CD4-positive, alpha-beta T cell treated with Interleukin-4 for 1 hour (primary cell): ENCODE measurements at regions not wholly inside any gene's neighbourhood (a gene's known extent, or its start where the extent isn't known, plus 50 kb on each side); places are given as distances from the start of the nearest gene placed in this dataset.
"Not testable (repeated sequence)": the region's sequence is repeated elsewhere in the genome, so short reads cannot be mapped to it uniquely, and the experiment has no call there.

ENCODE experiments used
- DNase-seq, 2 donors: peaks; one replicate each; pipeline ENCODE4 v3.0.0-alpha.2; 2020 to 2022

GRCh38 chr5:174498575-174498974 lies 225.8 kb upstream of the MSX2 start:
- DNase-seq: not testable (repeated sequence)

GRCh38 chr5:174500636-174501035 lies 223.7 kb upstream of the MSX2 start:
- DNase-seq: no peak

GRCh38 chr5:174501461-174502069 lies 222.8 kb upstream of the MSX2 start:
- no peak for DNase-seq

- DNase-seq: no peak
Observed at GRCh38 chr5:174503086-174503460, 221.3 kb upstream of the MSX2 start.

GRCh38 chr5:174503461-174504265 lies 220.7 kb upstream of the MSX2 start:
- DNase-seq: no peak

GRCh38 chr5:174504266-174504726 lies 220.1 kb upstream of the MSX2 start:
- DNase-seq: no peak

GRCh38 chr5:174505621-174506020 lies 218.8 kb upstream of the MSX2 start:
- DNase-seq: no peak

- not testable (repeated sequence) for DNase-seq
Observed at GRCh38 chr5:174510782-174511453, 213.5 kb upstream of the MSX2 start.

GRCh38 chr5:174511714-174512253 lies 212.6 kb upstream of the MSX2 start:
- DNase-seq: no peak

GRCh38 chr5:174514325-174514724 lies 210.1 kb upstream of the MSX2 start:
- no peak for DNase-seq

- DNase-seq: no peak
Observed at GRCh38 chr5:174514983-174515394, 209.4 kb upstream of the MSX2 start.

- no peak for DNase-seq
Observed at GRCh38 chr5:174516741-174517140, 207.6 kb upstream of the MSX2 start.

GRCh38 chr5:174518512-174518911 lies 205.9 kb upstream of the MSX2 start:
- DNase-seq: no peak

- DNase-seq: no peak
Observed at GRCh38 chr5:174520420-174521396, 203.7 kb upstream of the MSX2 start.

GRCh38 chr5:174521449-174521848 lies 202.9 kb upstream of the MSX2 start:
- DNase-seq: no peak

GRCh38 chr5:174522480-174523260 lies 201.7 kb upstream of the MSX2 start:
- DNase-seq: no peak

GRCh38 chr5:174523311-174524071 lies 200.9 kb upstream of the MSX2 start:
- no peak for DNase-seq

- DNase-seq: no peak
Observed at GRCh38 chr5:174524351-174524750, 200.0 kb upstream of the MSX2 start.

- no peak for DNase-seq
Observed at GRCh38 chr5:174526177-174526576, 198.2 kb upstream of the MSX2 start.

- DNase-seq: no peak
Observed at GRCh38 chr5:174527916-174528540, 196.4 kb upstream of the MSX2 start.
